Mesothelial cell of epicardium (in vitro differentiated cells): ENCODE measurements at regions not wholly inside any gene's neighbourhood (a gene's known extent, or its start where the extent isn't known, plus 50 kb on each side); places are given as distances from the start of the nearest gene placed in this dataset.

Experiments used
- DNase-seq, 2 experiments: peaks; one replicate each; pipeline ENCODE4 v3.0.0; 2021; ENCODE audit warnings: low spot score in 2 of 2; ENCODE audit not compliant: unreplicated experiment in 2 of 2
- H3K27ac Mint-ChIP-seq: 2 replicates; pipeline ENCODE4 v1.8.0; 2021; ENCODE audit warnings: mixed read lengths
- H3K27me3 Mint-ChIP-seq: 2 replicates; pipeline ENCODE4 v1.8.0; 2021; ENCODE audit warnings: low read depth, mixed read lengths
- H3K36me3 Mint-ChIP-seq: 2 replicates; pipeline ENCODE4 v1.8.0; 2021; ENCODE audit warnings: mixed read lengths
- H3K4me1 Mint-ChIP-seq: 2 replicates; pipeline ENCODE4 v1.8.0; 2021; ENCODE audit warnings: mixed read lengths
- H3K4me3 Mint-ChIP-seq: 2 replicates; pipeline ENCODE4 v1.8.0; 2021; ENCODE audit warnings: mild to moderate bottlenecking, moderate library complexity, mixed read lengths
- H3K9me3 Mint-ChIP-seq: 2 replicates; pipeline ENCODE4 v1.8.0; 2021; ENCODE audit warnings: mixed read lengths
- TF ChIP-seq, protein P1 (sequence below): fragments of 200-600 bp; sonication (generic); IDR thresholded peaks from one replicate; pipeline ENCODE4 v1.5.0; 2021; ENCODE audit warnings: antibody characterized with exemption; ENCODE audit not compliant: unreplicated experiment

DNA sequence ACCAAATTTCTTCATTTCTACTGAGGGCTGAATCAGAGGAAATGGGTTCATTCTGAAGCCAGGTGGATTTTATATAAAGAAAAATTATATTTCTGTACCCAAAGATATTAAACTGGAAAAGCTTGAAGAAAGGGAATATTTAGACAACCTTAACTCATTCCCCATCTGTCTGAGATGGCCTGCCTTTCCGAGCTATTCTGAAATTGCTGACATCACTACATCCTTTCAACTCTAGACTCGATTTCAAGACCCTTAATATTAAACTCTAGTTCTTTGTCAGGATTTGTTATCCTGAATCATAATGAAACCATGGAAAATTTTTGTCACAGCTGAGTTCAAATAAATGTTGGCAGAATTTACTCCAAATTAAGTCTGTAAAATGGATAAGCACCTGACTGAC lies 818.5 kb upstream of the SEMA6A start:
- Mint-ChIP-seq H3K4me3 (no peak overlapping the region), H3K9me3 (peaks cover 9% of the 10 kb centered on the region), H3K27ac (no peak overlapping the region), H3K27me3 (no peaks in the 10 kb centered on the region), H3K36me3 (peaks cover 4% of the 10 kb centered on the region), H3K4me1 (peaks cover 17% of the 10 kb centered on the region)
- TF ChIP-seq, protein P1, sequence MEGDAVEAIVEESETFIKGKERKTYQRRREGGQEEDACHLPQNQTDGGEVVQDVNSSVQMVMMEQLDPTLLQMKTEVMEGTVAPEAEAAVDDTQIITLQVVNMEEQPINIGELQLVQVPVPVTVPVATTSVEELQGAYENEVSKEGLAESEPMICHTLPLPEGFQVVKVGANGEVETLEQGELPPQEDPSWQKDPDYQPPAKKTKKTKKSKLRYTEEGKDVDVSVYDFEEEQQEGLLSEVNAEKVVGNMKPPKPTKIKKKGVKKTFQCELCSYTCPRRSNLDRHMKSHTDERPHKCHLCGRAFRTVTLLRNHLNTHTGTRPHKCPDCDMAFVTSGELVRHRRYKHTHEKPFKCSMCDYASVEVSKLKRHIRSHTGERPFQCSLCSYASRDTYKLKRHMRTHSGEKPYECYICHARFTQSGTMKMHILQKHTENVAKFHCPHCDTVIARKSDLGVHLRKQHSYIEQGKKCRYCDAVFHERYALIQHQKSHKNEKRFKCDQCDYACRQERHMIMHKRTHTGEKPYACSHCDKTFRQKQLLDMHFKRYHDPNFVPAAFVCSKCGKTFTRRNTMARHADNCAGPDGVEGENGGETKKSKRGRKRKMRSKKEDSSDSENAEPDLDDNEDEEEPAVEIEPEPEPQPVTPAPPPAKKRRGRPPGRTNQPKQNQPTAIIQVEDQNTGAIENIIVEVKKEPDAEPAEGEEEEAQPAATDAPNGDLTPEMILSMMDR, result no peak
- DNase-seq, result no peak

- Mint-ChIP-seq H3K4me1 (peaks cover 2% of the 10 kb centered on the region), H3K27ac (no peak overlapping the region), H3K36me3 (no peaks in the 10 kb centered on the region), H3K4me3 (no peak overlapping the region), H3K9me3 (peaks cover 9% of the 10 kb centered on the region), H3K27me3 (no peaks in the 10 kb centered on the region)
- no peak for DNase-seq
- TF ChIP-seq, protein P1, result no peak
These were observed 805.7 kb upstream of the SEMA6A start for GRCh38 chr5:117380316-117380715.

- H3K9me3 Mint-ChIP-seq, result peaks cover 7% of the 10 kb centered on the region
- H3K4me3 Mint-ChIP-seq, result no peak overlapping the region
- no peak overlapping the region for H3K27ac Mint-ChIP-seq
- peaks cover 2% of the 10 kb centered on the region for H3K4me1 Mint-ChIP-seq
- no peak for DNase-seq
- TF ChIP-seq, protein P1, result no peak
- no peaks in the 10 kb centered on the region for H3K27me3 Mint-ChIP-seq
- no peaks in the 10 kb centered on the region for H3K36me3 Mint-ChIP-seq
These were observed 804.9 kb upstream of the SEMA6A start for GRCh38 chr5:117379521-117379920.

- H3K4me3 Mint-ChIP-seq, result no peak overlapping the region
- no peak for DNase-seq
- TF ChIP-seq, protein P1, result no peak
- peaks cover 2% of the 10 kb centered on the region for H3K4me1 Mint-ChIP-seq
- no peaks in the 10 kb centered on the region for H3K27me3 Mint-ChIP-seq
- H3K36me3 Mint-ChIP-seq, result peaks cover 6% of the 10 kb centered on the region
- no peak overlapping the region for H3K27ac Mint-ChIP-seq
- H3K9me3 Mint-ChIP-seq, result peaks cover 20% of the 10 kb centered on the region
These were observed 802.1 kb upstream of the SEMA6A start for GRCh38 chr5:117376748-117377147.

GRCh38 chr5:117359895-117360294 lies 785.3 kb upstream of the SEMA6A start:
- DNase-seq, result no peak
- no peaks in the 10 kb centered on the region for H3K36me3 Mint-ChIP-seq
- TF ChIP-seq, protein P1, result no peak
- H3K9me3 Mint-ChIP-seq, result peaks cover 9% of the 10 kb centered on the region
- H3K27me3 Mint-ChIP-seq, result no peaks in the 10 kb centered on the region
- H3K27ac Mint-ChIP-seq, result no peak overlapping the region
- peaks cover 3% of the 10 kb centered on the region for H3K4me1 Mint-ChIP-seq
- H3K4me3 Mint-ChIP-seq, result no peak overlapping the region

GRCh38 chr5:117357886-117358285 lies 783.3 kb upstream of the SEMA6A start:
- Mint-ChIP-seq H3K9me3 (peaks cover 4% of the 10 kb centered on the region), H3K4me1 (peaks cover 3% of the 10 kb centered on the region), H3K4me3 (no peak overlapping the region), H3K36me3 (no peaks in the 10 kb centered on the region), H3K27ac (no peak overlapping the region), H3K27me3 (no peaks in the 10 kb centered on the region)
- TF ChIP-seq, protein P1, result no peak
- no peak for DNase-seq
